ENCODE measurements at regions not wholly inside any gene's neighbourhood (a gene's known extent, or its start where the extent isn't known, plus 50 kb on each side); places are given as distances from the start of the nearest gene placed in this dataset.

DNA sequence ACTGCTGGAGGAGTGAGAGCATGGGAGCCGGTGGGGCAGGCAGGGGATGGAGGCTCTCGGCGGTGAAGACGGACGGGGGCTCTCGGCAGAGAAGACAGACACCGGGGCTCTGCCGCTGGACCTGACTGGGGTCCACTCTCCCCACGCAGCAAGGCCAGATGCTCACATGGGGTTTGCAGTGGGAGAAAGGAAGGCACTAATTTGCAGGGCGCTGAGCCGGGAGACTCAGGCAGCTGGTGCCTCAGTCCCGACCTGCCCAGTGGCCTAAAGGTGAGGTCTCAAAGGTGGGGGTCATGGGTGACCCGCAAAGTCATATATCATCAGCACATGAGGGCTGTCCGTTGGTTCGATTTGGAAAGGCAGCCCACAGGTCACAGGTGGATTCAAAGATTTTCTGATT is 187.3 kb downstream of the ERMARD start:
- POLR2A ChIA-PET (ENCODE audit: partially characterized antibody), result no interaction called here

More for the DNA sequence above, 187.3 kb downstream of the ERMARD start:
- DNase-seq (ENCODE audit: low read depth in 1 of 2, low spot score in 2 of 2), result no peak
- Histone ChIP-seq H2AK5ac (ENCODE audit: low read depth, low read length) (no peak overlapping the region), H2BK5ac (ENCODE audit: low read depth, low read length) (no peak overlapping the region), H2BK120ac (replicated peaks; ENCODE audit: low read depth, low read length) (no peak overlapping the region), H2BK12ac (ENCODE audit: low read depth, low read length) (no peak overlapping the region), H4K20me1 (replicated peaks in 1 of 2; ENCODE audit: control insufficient read depth in 1 of 2, insufficient read depth in 2 of 2, low read length in 2 of 2) (peaks cover 0 to 2% of the 10 kb centered on the region in 2 experiments), H3K4me3 (ENCODE audit: extremely low read depth in 1 of 4, insufficient read depth in 2 of 4, low read depth in 3 of 4, low read length in 4 of 4) (no peak overlapping the region), H3K18ac (ENCODE audit: extremely low read depth, low read length) (no peak overlapping the region), H3K79me1 (ENCODE audit: low read depth, low read length) (no peaks in the 10 kb centered on the region), H2BK15ac (ENCODE audit: low read length) (no peak overlapping the region), H3K9ac (replicated peaks in 1 of 4; ENCODE audit: extremely low read depth in 1 of 4, low read depth in 3 of 4, low read length in 3 of 4) (no peak overlapping the region), H3K23ac (ENCODE audit: insufficient read length) (no peak overlapping the region), H4K8ac (ENCODE audit: extremely low read depth, insufficient read depth, low read length) (no peak overlapping the region), H3K23me2 (ENCODE audit: low read depth, low read length) (no peaks in the 10 kb centered on the region), H3K27me3 (replicated peaks in 1 of 4; ENCODE audit: control insufficient read depth in 3 of 4, extremely low read depth in 1 of 4, insufficient read depth in 3 of 4, low read length in 3 of 4) (peaks cover 0 to 40% (median 12%) of the 10 kb centered on the region in 4 experiments; a peak in 6 of 7 replicates), H3K4me2 (ENCODE audit: insufficient read depth in 1 of 2, low read depth in 2 of 2, low read length in 2 of 2) (no peak overlapping the region), H3K14ac (ENCODE audit: insufficient read length) (no peak overlapping the region), H3K4me1 (replicated peaks in 1 of 4; ENCODE audit: control insufficient read depth in 3 of 4, insufficient read depth in 4 of 4, low read length in 3 of 4) (peaks cover 0 to 8% (median 5%) of the 10 kb centered on the region in 4 experiments; a peak in 5 of 7 replicates), H3K36me3 (ENCODE audit: control insufficient read depth in 2 of 4, insufficient read depth in 4 of 4, low read length in 3 of 4) (no peaks in the 10 kb centered on the region), H4K5ac (ENCODE audit: insufficient read length, low read depth, low read length) (no peak overlapping the region), H3K4ac (replicated peaks; ENCODE audit: insufficient read length, low read depth, low read length) (no peak overlapping the region), H4K91ac (replicated peaks; ENCODE audit: insufficient read length, low read length) (no peak overlapping the region), H3K9me3 (ENCODE audit: insufficient read depth in 2 of 2, low read depth in 1 of 2, low read length in 1 of 2) (0 out of 4 replicates have a peak, but pooled peaks cover 0 to 1% of the 10 kb centered on the region in 2 experiments), H2AFZ (ENCODE audit: low read length) (no peak overlapping the region), H3K56ac (replicated peaks; ENCODE audit: insufficient read length, low read depth, low read length) (no peak overlapping the region), H3K27ac (ENCODE audit: low read depth, low read length) (no peak overlapping the region), H3K79me2 (ENCODE audit: control insufficient read depth in 1 of 2, insufficient read depth in 2 of 2, low read length in 2 of 2) (no peaks in the 10 kb centered on the region), H2BK20ac (ENCODE audit: low read length) (no peak overlapping the region)
- no peak for FAIRE-seq
- 95% methylated on average over 15 of the region's 15 CpGs; no CpG with 5 or more reads in 1 of the 2 experiments for whole genome bisulfite sequencing, 2 experiments (ENCODE audit: extremely low coverage in 1 of 2, insufficient coverage in 1 of 2, insufficient read length in 1 of 2, insufficient replicate concordance in 2 of 2, low coverage in 1 of 2, low lambda C conversion rate in 2 of 2, missing lambda C conversion rate in 1 of 2)
- CTCF ChIA-PET (ENCODE audit: partially characterized antibody), result interaction anchor here (0.8 to 2.9 kb wide), 2 partner anchors 12 to 107 kb away, joined by 3 to 9 read pairs; no protein-coding TSS in a partner anchor
- TF ChIP-seq RAD21 (IDR thresholded peaks at IDR 0.05 in 1 of 2, conservative IDR thresholded peaks at IDR 0.05 in 1 of 2; ENCODE audit: low read depth in 2 of 2, low read length in 2 of 2) (no peak), BRCA1 (IDR thresholded peaks at IDR 0.05; ENCODE audit: low read depth, low read length) (no peak)

All from H1 (cell line).